HepG2 (cell line): ENCODE measurements at regions not wholly inside any gene's neighbourhood (a gene's known extent, or its start where the extent isn't known, plus 50 kb on each side); places are given as distances from the start of the nearest gene placed in this dataset.

Source experiments
- ATAC-seq: fragments of 200-7000 bp; cut with Tn5 transposase; 3 replicates; pipeline ENCODE4 v1.9.1; 2020; ENCODE audit warnings: mild to moderate bottlenecking, moderate library complexity
- BruUV-seq: library from RNA; stranded (reverse); fragments of 400-500 nt; replicated peaks from 2 replicates; lab custom pipeline; 2021; lab: Mats Ljungman, UMichigan
- CTCF ChIA-PET: fragments of 300-600 bp; formaldehyde crosslinking; extraction: SDS; loops from one replicate; lab custom pipeline; 2021; ENCODE audit warnings: low total read pairs, inconsistent platforms, low intra/inter-chr PET ratio; lab: Yijun Ruan, JAX
- POLR2A ChIA-PET: fragments of 350-600 bp; sonication (Branson Sonifier 250); formaldehyde crosslinking; loops from one replicate; lab custom pipeline; 2020; ENCODE audit warnings: antibody characterized with exemption, inconsistent platforms; lab: Yijun Ruan, JAX
- DNase-seq: peaks from one replicate; pipeline ENCODE4 v3.0.0-alpha.2; 2015; ENCODE audit warnings: low spot score
- FAIRE-seq: peaks from 3 replicates; lab custom pipeline; 2011; peaks lifted over from hg19 to GRCh38; lab: Jason Lieb, UNC
- H2AFZ ChIP-seq: one replicate; pipeline ENCODE4 v1.6.1; 2011; ENCODE audit warnings: low read length, inconsistent platforms
- H3K27ac ChIP-seq: fragments of 300-600 bp; 3 replicates; pipeline ENCODE4 v1.8.0; 2011; ENCODE audit warnings: mixed run types, mild to moderate bottlenecking, mixed read lengths, low read length, inconsistent platforms; ENCODE audit not compliant: insufficient read depth; ENCODE audit errors: extremely low read length
- H3K27me3 ChIP-seq, 2 experiments: fragments of 200-600 bp in 1 of 2; 2 replicates in 1 of 2; 3 replicates in 1 of 2; pipeline versions ENCODE4 v1.6.0 to v1.8.0; 2011; ENCODE audit warnings: low read length in 2 of 2, mild to moderate bottlenecking in 2 of 2, moderate library complexity in 2 of 2, inconsistent platforms in 1 of 2; ENCODE audit not compliant: insufficient read depth in 2 of 2, control insufficient read depth in 1 of 2
- H3K36me3 ChIP-seq, 2 experiments: fragments of 200-600 bp in 1 of 2; replicated peaks in 1 of 2; 2 replicates in 1 of 2; 3 replicates in 1 of 2; pipeline versions ENCODE4 v1.5.1 to v1.8.0; 2011; ENCODE audit warnings: low read length in 2 of 2, inconsistent platforms in 1 of 2; ENCODE audit not compliant: insufficient read depth in 2 of 2, control insufficient read depth in 1 of 2
- H3K4me1 ChIP-seq: 2 replicates; pipeline ENCODE4 v1.5.1; 2012; ENCODE audit warnings: low read length, inconsistent platforms; ENCODE audit not compliant: insufficient read depth
- H3K4me2 ChIP-seq: 2 replicates; pipeline ENCODE4 v1.6.0; 2011; ENCODE audit warnings: low read depth, low read length, inconsistent platforms
- H3K4me3 ChIP-seq, 3 experiments: fragments of 200-600 bp in 1 of 3; sonication (generic), shearing (Covaris generic) in 1 of 3; replicated peaks in 1 of 3; 2 replicates each; pipeline ENCODE4 v1.5.1; 2011 to 2016; ENCODE audit warnings: low read length in 3 of 3, inconsistent platforms in 2 of 3, low read depth in 2 of 3, mild to moderate bottlenecking in 2 of 3, control low read depth in 1 of 3, mixed read lengths in 1 of 3; ENCODE audit not compliant: insufficient read depth in 1 of 3
- H3K79me2 ChIP-seq: one replicate; pipeline ENCODE4 v1.6.1; 2011; ENCODE audit warnings: low read length, inconsistent platforms; ENCODE audit not compliant: insufficient read depth
- H3K9ac ChIP-seq: 2 replicates; pipeline ENCODE4 v1.6.0; 2011; ENCODE audit warnings: mild to moderate bottlenecking, low read depth, low read length, inconsistent platforms; ENCODE audit not compliant: insufficient read depth
- H3K9me3 ChIP-seq: 2 replicates; pipeline ENCODE4 v1.5.1; 2012; ENCODE audit warnings: mild to moderate bottlenecking, low read length
- H4K20me1 ChIP-seq: 2 replicates; pipeline ENCODE4 v1.6.0; 2011; ENCODE audit warnings: inconsistent platforms, mild to moderate bottlenecking, low read length, moderate library complexity; ENCODE audit not compliant: insufficient read depth
- RFX3 ChIP-seq: IDR thresholded peaks from 2 replicates; pipeline ENCODE4 v1.6.1; 2016; ENCODE audit warnings: missing biosample characterization, missing genetic modification reagents
- SP2 ChIP-seq: sonication (generic); formaldehyde crosslinking; IDR thresholded peaks from 2 replicates; pipeline ENCODE4 v1.5.1; 2020; ENCODE audit warnings: mild to moderate bottlenecking, missing genetic modification reagents
- YY1 ChIP-seq: IDR thresholded peaks from 2 replicates; pipeline ENCODE4 v1.6.1; 2011; ENCODE audit warnings: low read length, low read depth, moderate library complexity, mild to moderate bottlenecking; ENCODE audit not compliant: insufficient read depth, insufficient replicate concordance
- ZNF180 ChIP-seq: sonication (generic); formaldehyde crosslinking; IDR thresholded peaks from 2 replicates; pipeline ENCODE4 v1.4.0; 2020; ENCODE audit warnings: low read depth, missing genetic modification reagents, borderline replicate concordance
- ZNF224 ChIP-seq: sonication (generic); formaldehyde crosslinking; IDR thresholded peaks from 2 replicates; pipeline ENCODE4 v1.5.0; 2020; ENCODE audit warnings: mild to moderate bottlenecking, missing genetic modification reagents
- ZNF230 ChIP-seq: sonication (generic); formaldehyde crosslinking; IDR thresholded peaks from 2 replicates; pipeline ENCODE4 v1.4.0; 2020; ENCODE audit warnings: mild to moderate bottlenecking, missing genetic modification reagents
- WGBS: methylation state at CpG from one replicate; pipeline ENCODE4 v1.1.6; 2017; ENCODE audit warnings: low lambda C conversion rate; 5-methylcytosine and 5-hydroxymethylcytosine counted together
- in situ Hi-C: cut with HindIII; loops from 2 replicates; pipeline ENCODE4 v1.10.0; 2017; ENCODE audit warnings: low pct_unique_long_range_greater_than_20kb; ENCODE audit not compliant: extremely low pct_ligation_motif_present
- intact Hi-C: fragments of 100-400 bp; cut with micrococcal nuclease; formaldehyde crosslinking; loops from one replicate; pipeline ENCODE4 v1.10.0; 2022; ENCODE audit not compliant: unreplicated experiment
- TF ChIP-seq, protein P1 (sequence below): sonication (generic); formaldehyde crosslinking; IDR thresholded peaks from 2 replicates; pipeline ENCODE4 v1.4.0; 2020; ENCODE audit warnings: mild to moderate bottlenecking, missing genetic modification reagents, borderline replicate concordance
- TF ChIP-seq, protein P2 (sequence below): sonication (generic); formaldehyde crosslinking; IDR thresholded peaks from 2 replicates; pipeline ENCODE4 v1.4.0; 2020; ENCODE audit warnings: mild to moderate bottlenecking, missing genetic modification reagents, borderline replicate concordance
- TF ChIP-seq, protein P3 (sequence below): sonication (generic); formaldehyde crosslinking; IDR thresholded peaks from 2 replicates; pipeline ENCODE4 v1.5.0; 2020; ENCODE audit warnings: missing genetic modification reagents
- TF ChIP-seq, protein P4 (sequence below): sonication (generic); formaldehyde crosslinking; IDR thresholded peaks from 2 replicates; pipeline ENCODE4 v1.5.1; 2020; ENCODE audit warnings: mild to moderate bottlenecking, missing genetic modification reagents
- TF ChIP-seq, protein P5 (sequence below): sonication (generic); formaldehyde crosslinking; IDR thresholded peaks from 2 replicates; pipeline ENCODE4 v1.4.0; 2020; ENCODE audit warnings: missing genetic modification reagents

DNA sequence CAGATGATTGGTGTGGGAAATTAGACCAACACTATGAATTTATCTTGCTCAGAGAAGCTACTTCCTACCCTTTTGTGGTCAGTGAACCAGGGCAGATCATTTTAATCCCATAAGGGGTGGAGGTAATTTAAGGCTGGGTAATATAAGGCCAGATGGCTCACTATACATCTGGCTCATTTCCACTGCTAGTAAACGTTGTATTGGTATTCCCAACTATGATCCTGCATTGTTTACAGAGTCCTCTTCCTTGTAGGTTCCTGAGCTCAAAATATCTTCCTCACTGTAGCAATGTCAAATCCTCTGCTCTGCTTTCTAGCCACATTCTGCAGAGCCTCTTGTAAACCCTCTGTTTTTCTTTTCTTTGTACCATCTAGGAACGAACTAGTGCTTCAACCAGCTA, 93.0 kb upstream of the MGAT4C start:
- TF ChIP-seq, protein P1, sequence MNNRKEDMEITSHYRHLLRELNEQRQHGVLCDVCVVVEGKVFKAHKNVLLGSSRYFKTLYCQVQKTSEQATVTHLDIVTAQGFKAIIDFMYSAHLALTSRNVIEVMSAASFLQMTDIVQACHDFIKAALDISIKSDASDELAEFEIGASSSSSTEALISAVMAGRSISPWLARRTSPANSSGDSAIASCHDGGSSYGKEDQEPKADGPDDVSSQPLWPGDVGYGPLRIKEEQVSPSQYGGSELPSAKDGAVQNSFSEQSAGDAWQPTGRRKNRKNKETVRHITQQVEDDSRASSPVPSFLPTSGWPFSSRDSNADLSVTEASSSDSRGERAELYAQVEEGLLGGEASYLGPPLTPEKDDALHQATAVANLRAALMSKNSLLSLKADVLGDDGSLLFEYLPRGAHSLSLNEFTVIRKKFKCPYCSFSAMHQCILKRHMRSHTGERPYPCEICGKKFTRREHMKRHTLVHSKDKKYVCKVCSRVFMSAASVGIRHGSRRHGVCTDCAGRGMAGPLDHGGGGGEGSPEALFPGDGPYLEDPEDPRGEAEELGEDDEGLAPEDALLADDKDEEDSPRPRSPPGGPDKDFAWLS (CRISPR knock-in tag): no peak
- TF ChIP-seq YY1: no peak
- TF ChIP-seq, protein P2, sequence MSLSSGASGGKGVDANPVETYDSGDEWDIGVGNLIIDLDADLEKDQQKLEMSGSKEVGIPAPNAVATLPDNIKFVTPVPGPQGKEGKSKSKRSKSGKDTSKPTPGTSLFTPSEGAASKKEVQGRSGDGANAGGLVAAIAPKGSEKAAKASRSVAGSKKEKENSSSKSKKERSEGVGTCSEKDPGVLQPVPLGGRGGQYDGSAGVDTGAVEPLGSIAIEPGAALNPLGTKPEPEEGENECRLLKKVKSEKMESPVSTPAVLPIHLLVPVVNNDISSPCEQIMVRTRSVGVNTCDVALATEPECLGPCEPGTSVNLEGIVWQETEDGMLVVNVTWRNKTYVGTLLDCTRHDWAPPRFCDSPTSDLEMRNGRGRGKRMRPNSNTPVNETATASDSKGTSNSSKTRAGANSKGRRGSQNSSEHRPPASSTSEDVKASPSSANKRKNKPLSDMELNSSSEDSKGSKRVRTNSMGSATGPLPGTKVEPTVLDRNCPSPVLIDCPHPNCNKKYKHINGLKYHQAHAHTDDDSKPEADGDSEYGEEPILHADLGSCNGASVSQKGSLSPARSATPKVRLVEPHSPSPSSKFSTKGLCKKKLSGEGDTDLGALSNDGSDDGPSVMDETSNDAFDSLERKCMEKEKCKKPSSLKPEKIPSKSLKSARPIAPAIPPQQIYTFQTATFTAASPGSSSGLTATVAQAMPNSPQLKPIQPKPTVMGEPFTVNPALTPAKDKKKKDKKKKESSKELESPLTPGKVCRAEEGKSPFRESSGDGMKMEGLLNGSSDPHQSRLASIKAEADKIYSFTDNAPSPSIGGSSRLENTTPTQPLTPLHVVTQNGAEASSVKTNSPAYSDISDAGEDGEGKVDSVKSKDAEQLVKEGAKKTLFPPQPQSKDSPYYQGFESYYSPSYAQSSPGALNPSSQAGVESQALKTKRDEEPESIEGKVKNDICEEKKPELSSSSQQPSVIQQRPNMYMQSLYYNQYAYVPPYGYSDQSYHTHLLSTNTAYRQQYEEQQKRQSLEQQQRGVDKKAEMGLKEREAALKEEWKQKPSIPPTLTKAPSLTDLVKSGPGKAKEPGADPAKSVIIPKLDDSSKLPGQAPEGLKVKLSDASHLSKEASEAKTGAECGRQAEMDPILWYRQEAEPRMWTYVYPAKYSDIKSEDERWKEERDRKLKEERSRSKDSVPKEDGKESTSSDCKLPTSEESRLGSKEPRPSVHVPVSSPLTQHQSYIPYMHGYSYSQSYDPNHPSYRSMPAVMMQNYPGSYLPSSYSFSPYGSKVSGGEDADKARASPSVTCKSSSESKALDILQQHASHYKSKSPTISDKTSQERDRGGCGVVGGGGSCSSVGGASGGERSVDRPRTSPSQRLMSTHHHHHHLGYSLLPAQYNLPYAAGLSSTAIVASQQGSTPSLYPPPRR (CRISPR knock-in tag): no peak
- TF ChIP-seq, protein P3, sequence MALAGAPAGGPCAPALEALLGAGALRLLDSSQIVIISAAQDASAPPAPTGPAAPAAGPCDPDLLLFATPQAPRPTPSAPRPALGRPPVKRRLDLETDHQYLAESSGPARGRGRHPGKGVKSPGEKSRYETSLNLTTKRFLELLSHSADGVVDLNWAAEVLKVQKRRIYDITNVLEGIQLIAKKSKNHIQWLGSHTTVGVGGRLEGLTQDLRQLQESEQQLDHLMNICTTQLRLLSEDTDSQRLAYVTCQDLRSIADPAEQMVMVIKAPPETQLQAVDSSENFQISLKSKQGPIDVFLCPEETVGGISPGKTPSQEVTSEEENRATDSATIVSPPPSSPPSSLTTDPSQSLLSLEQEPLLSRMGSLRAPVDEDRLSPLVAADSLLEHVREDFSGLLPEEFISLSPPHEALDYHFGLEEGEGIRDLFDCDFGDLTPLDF: no peak
- TF ChIP-seq ZNF224 (CRISPR knock-in tag): no peak
- TF ChIP-seq ZNF180 (CRISPR knock-in tag): no peak
- TF ChIP-seq ZNF230 (CRISPR knock-in tag): no peak
- TF ChIP-seq RFX3 (CRISPR knock-in tag): no peak
- TF ChIP-seq, protein P4, sequence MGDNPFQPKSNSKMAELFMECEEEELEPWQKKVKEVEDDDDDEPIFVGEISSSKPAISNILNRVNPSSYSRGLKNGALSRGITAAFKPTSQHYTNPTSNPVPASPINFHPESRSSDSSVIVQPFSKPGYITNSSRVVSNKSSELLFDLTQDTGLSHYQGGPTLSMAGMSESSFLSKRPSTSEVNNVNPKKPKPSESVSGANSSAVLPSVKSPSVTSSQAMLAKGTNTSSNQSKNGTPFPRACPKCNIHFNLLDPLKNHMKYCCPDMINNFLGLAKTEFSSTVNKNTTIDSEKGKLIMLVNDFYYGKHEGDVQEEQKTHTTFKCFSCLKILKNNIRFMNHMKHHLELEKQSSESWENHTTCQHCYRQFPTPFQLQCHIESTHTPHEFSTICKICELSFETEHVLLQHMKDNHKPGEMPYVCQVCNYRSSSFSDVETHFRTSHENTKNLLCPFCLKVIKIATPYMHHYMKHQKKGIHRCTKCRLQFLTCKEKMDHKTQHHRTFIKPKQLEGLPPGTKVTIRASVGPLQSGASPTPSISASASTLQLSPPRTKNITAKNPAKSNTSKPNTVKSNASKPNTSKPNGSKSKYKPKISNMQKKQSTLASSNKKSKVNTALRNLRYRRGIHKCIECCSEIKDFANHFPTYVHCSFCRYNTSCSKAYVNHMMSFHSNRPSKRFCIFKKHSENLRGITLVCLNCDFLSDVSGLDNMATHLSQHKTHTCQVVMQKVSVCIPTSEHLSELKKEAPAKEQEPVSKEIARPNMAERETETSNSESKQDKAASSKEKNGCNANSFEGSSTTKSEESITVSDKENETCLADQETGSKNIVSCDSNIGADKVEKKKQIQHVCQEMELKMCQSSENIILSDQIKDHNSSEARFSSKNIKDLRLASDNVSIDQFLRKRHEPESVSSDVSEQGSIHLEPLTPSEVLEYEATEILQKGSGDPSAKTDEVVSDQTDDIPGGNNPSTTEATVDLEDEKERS (CRISPR knock-in tag): no peak
- no peak for TF ChIP-seq SP2 (CRISPR knock-in tag)
- TF ChIP-seq, protein P5, sequence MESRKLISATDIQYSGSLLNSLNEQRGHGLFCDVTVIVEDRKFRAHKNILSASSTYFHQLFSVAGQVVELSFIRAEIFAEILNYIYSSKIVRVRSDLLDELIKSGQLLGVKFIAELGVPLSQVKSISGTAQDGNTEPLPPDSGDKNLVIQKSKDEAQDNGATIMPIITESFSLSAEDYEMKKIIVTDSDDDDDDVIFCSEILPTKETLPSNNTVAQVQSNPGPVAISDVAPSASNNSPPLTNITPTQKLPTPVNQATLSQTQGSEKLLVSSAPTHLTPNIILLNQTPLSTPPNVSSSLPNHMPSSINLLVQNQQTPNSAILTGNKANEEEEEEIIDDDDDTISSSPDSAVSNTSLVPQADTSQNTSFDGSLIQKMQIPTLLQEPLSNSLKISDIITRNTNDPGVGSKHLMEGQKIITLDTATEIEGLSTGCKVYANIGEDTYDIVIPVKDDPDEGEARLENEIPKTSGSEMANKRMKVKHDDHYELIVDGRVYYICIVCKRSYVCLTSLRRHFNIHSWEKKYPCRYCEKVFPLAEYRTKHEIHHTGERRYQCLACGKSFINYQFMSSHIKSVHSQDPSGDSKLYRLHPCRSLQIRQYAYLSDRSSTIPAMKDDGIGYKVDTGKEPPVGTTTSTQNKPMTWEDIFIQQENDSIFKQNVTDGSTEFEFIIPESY: no peak
- in situ Hi-C loops: no loop called here
- no TSS peak for BruUV-seq
- no peak for ATAC-seq
- FAIRE-seq: no peak
- H3K27ac ChIP-seq: no peak overlapping the region
- H4K20me1 ChIP-seq: no peaks in the 10 kb centered on the region
- ChIA-PET POLR2A (no interaction called here), CTCF (no interaction called here)
- no peaks in the 10 kb centered on the region for H3K79me2 ChIP-seq
- H3K4me3 ChIP-seq: no peak overlapping the region
- no peaks in the 10 kb centered on the region for H3K36me3 ChIP-seq
- WGBS: 0% methylated on average over 2 of the region's 2 CpGs
- H3K9me3 ChIP-seq: no peaks in the 10 kb centered on the region
- no peak overlapping the region for H2AFZ ChIP-seq
- no peak overlapping the region for H3K4me2 ChIP-seq
- H3K9ac ChIP-seq: no peak overlapping the region
- H3K4me1 ChIP-seq: no peaks in the 10 kb centered on the region
- intact Hi-C loops: no loop called here
- no peaks in the 10 kb centered on the region for H3K27me3 ChIP-seq
- DNase-seq: no peak
